Keratinocyte (primary cell): ENCODE measurements at regions not wholly inside any gene's neighbourhood (a gene's known extent, or its start where the extent isn't known, plus 50 kb on each side); places are given as distances from the start of the nearest gene placed in this dataset.

ENCODE experiments used
- CTCF ChIP-seq, 3 experiments: IDR thresholded peaks in 1 of 3; conservative IDR thresholded peaks in 1 of 3; optimal IDR thresholded peaks in 1 of 3; 2 replicates in 2 of 3; 3 replicates in 1 of 3; pipeline versions ENCODE3 to v1.5.1; 2011; ENCODE audit warnings: low read length in 3 of 3, mild to moderate bottlenecking in 3 of 3, moderate library complexity in 2 of 3, control low read depth in 1 of 3, inconsistent platforms in 1 of 3; ENCODE audit not compliant: insufficient read depth in 2 of 3; ENCODE audit errors: extremely low read depth in 1 of 3
- EZH2 ChIP-seq: IDR thresholded peaks from one replicate; pipeline ENCODE4 v1.6.1; 2012; ENCODE audit warnings: inconsistent platforms, mild to moderate bottlenecking, low read length, moderate library complexity

DNA sequence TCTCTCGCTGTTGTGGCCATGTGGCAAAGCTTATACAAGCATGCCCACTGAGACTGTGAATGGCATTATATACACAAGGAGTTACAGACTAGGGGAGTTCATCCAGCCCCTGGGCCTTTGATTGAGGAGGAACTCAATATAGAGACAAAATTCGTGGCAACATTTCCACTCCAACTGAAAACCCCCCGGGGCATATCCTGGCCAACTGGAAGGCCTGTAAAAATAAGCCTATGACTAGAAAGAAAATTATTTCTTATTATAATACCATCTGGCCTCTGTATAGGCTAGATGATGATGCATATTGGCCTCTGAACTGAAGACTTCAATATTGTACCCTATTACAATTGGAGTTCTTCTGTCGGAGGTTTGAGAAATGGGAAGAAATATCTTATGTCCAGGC is 175.5 kb upstream of the GJE1 start:
- TF ChIP-seq EZH2 (no peak), CTCF (optimal IDR thresholded peaks at IDR 0.05 in 1 of 3, IDR thresholded peaks at IDR 0.05 in 1 of 3, conservative IDR thresholded peaks at IDR 0.05 in 1 of 3; ENCODE audit: extremely low read depth in 1 of 3, insufficient read depth in 2 of 3, low read length in 3 of 3) (no peak)
